Duodenal mucosa (tissue), 2 donors: ENCODE measurements at regions not wholly inside any gene's neighbourhood (a gene's known extent, or its start where the extent isn't known, plus 50 kb on each side); places are given as distances from the start of the nearest gene placed in this dataset.

Source experiments
- H3K27ac ChIP-seq: one replicate; pipeline ENCODE4 v1.7.0; 2013; ENCODE audit warnings: low read depth, low read length
- H3K27me3 ChIP-seq, 2 donors: one replicate each; pipeline ENCODE4 v1.7.0; 2013; ENCODE audit warnings: low read length in 2 of 2, control low read depth in 1 of 2; ENCODE audit not compliant: insufficient read depth in 2 of 2, control insufficient read depth in 1 of 2
- H3K36me3 ChIP-seq, 2 donors: one replicate each; pipeline ENCODE4 v1.7.0; 2013; ENCODE audit warnings: low read length in 2 of 2, control low read depth in 1 of 2; ENCODE audit not compliant: insufficient read depth in 2 of 2, control insufficient read depth in 1 of 2
- H3K4me1 ChIP-seq, 2 donors: one replicate each; pipeline ENCODE4 v1.7.0; 2013; ENCODE audit warnings: low read length in 2 of 2, control low read depth in 1 of 2; ENCODE audit not compliant: insufficient read depth in 2 of 2, control insufficient read depth in 1 of 2
- H3K4me3 ChIP-seq, 2 donors: one replicate each; pipeline ENCODE4 v1.7.0; 2013; ENCODE audit warnings: low read length in 2 of 2, low read depth in 1 of 2
- H3K9ac ChIP-seq, 2 donors: one replicate each; pipeline ENCODE4 v1.7.0; 2013; ENCODE audit warnings: low read length in 2 of 2, low read depth in 1 of 2
- H3K9me3 ChIP-seq, 2 donors: one replicate each; pipeline ENCODE4 v1.7.0; 2013; ENCODE audit warnings: low read length in 2 of 2, control low read depth in 1 of 2; ENCODE audit not compliant: control insufficient read depth in 1 of 2

- H3K4me3 ChIP-seq: no peak overlapping the region
- no peaks in the 10 kb centered on the region for H3K36me3 ChIP-seq
- no peak overlapping the region for H3K27ac ChIP-seq
- no peak overlapping the region for H3K9ac ChIP-seq
- peaks cover 0 to 6% of the 10 kb centered on the region in 2 donors for H3K27me3 ChIP-seq
- no peaks in the 10 kb centered on the region for H3K4me1 ChIP-seq
- H3K9me3 ChIP-seq: no peaks in the 10 kb centered on the region
Observed at GRCh38 chr7:24341691-24342413, 57.9 kb downstream of the NPY start.

- H3K4me1 ChIP-seq: no peaks in the 10 kb centered on the region
- no peak overlapping the region for H3K9ac ChIP-seq
- no peak overlapping the region for H3K4me3 ChIP-seq
- no peak overlapping the region for H3K27ac ChIP-seq
- no peaks in the 10 kb centered on the region for H3K9me3 ChIP-seq
- H3K27me3 ChIP-seq: peaks cover 0 to 6% of the 10 kb centered on the region in 2 donors
- no peaks in the 10 kb centered on the region for H3K36me3 ChIP-seq
Observed at GRCh38 chr7:24343614-24344013, 59.6 kb downstream of the NPY start.

- H3K36me3 ChIP-seq: no peaks in the 10 kb centered on the region
- H3K9ac ChIP-seq: no peak overlapping the region
- no peak overlapping the region for H3K27ac ChIP-seq
- no peaks in the 10 kb centered on the region for H3K9me3 ChIP-seq
- no peaks in the 10 kb centered on the region for H3K27me3 ChIP-seq
- no peak overlapping the region for H3K4me3 ChIP-seq
- H3K4me1 ChIP-seq: no peaks in the 10 kb centered on the region
Observed at GRCh38 chr7:24346129-24346528, 62.1 kb downstream of the NPY start.

DNA sequence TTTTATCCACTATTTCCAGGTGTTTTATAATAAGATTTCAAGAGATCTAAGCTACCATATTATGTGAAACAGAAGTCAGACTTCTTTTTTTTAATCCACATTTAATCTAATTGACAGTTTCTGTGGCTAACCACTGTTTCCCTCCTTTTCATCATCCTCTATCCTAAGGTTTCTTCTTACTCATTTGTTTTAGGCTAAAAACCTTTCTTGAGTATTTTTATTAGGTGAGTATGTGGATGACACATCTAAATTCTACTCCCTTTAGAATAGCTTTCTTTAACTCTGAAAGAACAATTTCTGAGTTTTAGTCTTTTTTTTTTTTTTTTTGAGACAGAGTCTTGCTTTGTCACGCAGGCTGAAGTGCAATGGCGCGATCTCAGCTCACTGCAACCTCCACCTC, 62.7 kb downstream of the NPY start:
- no peak overlapping the region for H3K27ac ChIP-seq
- H3K27me3 ChIP-seq: no peaks in the 10 kb centered on the region
- H3K9me3 ChIP-seq: no peaks in the 10 kb centered on the region
- no peak overlapping the region for H3K4me3 ChIP-seq
- no peaks in the 10 kb centered on the region for H3K36me3 ChIP-seq
- H3K9ac ChIP-seq: no peak overlapping the region
- H3K4me1 ChIP-seq: no peaks in the 10 kb centered on the region

GRCh38 chr7:24349339-24349738, 65.3 kb downstream of the NPY start:
- no peak overlapping the region for H3K4me3 ChIP-seq
- H3K9ac ChIP-seq: no peak overlapping the region
- H3K27ac ChIP-seq: no peak overlapping the region
- no peaks in the 10 kb centered on the region for H3K36me3 ChIP-seq
- no peaks in the 10 kb centered on the region for H3K4me1 ChIP-seq
- no peaks in the 10 kb centered on the region for H3K27me3 ChIP-seq
- H3K9me3 ChIP-seq: no peaks in the 10 kb centered on the region

GRCh38 chr7:24354456-24354855, 70.5 kb downstream of the NPY start:
- Histone ChIP-seq H3K9me3 (no peaks in the 10 kb centered on the region), H3K4me1 (no peaks in the 10 kb centered on the region), H3K4me3 (no peak overlapping the region), H3K27me3 (no peaks in the 10 kb centered on the region), H3K36me3 (no peaks in the 10 kb centered on the region), H3K9ac (no peak overlapping the region), H3K27ac (no peak overlapping the region)

DNA sequence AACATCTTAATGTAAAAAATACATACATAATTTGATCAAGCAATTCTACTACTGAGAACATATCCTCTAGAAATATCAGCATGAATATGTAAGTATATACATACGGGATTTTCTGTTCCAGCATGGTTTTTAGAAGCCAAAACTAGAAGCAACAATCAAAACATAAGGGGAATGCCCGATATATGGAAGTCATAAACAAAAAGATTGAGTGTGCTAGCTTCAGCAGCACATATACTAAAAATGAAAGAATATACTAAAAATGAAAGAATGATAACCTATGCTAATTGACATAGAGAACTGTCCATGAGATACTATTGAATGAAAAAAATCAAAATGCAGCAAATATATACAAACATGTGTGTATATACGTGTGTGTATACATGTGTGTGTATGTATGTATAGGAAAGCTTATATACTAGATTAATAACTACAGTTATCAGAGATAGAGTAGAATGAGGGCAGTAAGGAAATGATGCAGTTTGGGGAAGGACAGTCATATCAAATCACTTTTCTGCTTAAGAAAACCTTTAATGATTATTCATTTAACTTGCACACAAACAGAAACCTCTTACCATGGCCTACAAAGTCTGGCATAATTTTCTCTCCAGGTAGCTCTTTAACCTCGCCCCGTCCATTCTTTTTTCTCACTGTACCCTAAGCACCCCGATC, 72.9 kb downstream of the NPY start:
- no peak overlapping the region for H3K4me3 ChIP-seq
- H3K27ac ChIP-seq: no peak overlapping the region
- no peaks in the 10 kb centered on the region for H3K27me3 ChIP-seq
- H3K9ac ChIP-seq: no peak overlapping the region
- no peaks in the 10 kb centered on the region for H3K36me3 ChIP-seq
- no peaks in the 10 kb centered on the region for H3K4me1 ChIP-seq
- no peaks in the 10 kb centered on the region for H3K9me3 ChIP-seq

- H3K4me1 ChIP-seq: no peaks in the 10 kb centered on the region
Observed at GRCh38 chr7:24361001-24361400, 77.0 kb downstream of the NPY start.

GRCh38 chr7:24365606-24366005, 81.6 kb downstream of the NPY start:
- Histone ChIP-seq H3K9me3 (no peaks in the 10 kb centered on the region), H3K27ac (no peak overlapping the region), H3K4me3 (no peak overlapping the region), H3K9ac (no peak overlapping the region), H3K4me1 (no peaks in the 10 kb centered on the region), H3K36me3 (no peaks in the 10 kb centered on the region), H3K27me3 (no peaks in the 10 kb centered on the region)

More at GRCh38 chr7:24361001-24361400, 77.0 kb downstream of the NPY start:
- Histone ChIP-seq H3K36me3 (no peaks in the 10 kb centered on the region), H3K9ac (no peak overlapping the region), H3K27me3 (no peaks in the 10 kb centered on the region), H3K4me3 (no peak overlapping the region), H3K9me3 (no peaks in the 10 kb centered on the region), H3K27ac (no peak overlapping the region)

- no peak overlapping the region for H3K9ac ChIP-seq
- H3K4me3 ChIP-seq: no peak overlapping the region
- H3K9me3 ChIP-seq: no peaks in the 10 kb centered on the region
- H3K4me1 ChIP-seq: no peaks in the 10 kb centered on the region
- H3K27me3 ChIP-seq: no peaks in the 10 kb centered on the region
- no peak overlapping the region for H3K27ac ChIP-seq
- no peaks in the 10 kb centered on the region for H3K36me3 ChIP-seq
Observed at GRCh38 chr7:24366876-24367275, 82.9 kb downstream of the NPY start.
